Vagina (tissue), 2 donors: ENCODE measurements at regions not wholly inside any gene's neighbourhood (a gene's known extent, or its start where the extent isn't known, plus 50 kb on each side); places are given as distances from the start of the nearest gene placed in this dataset.

Source experiments
- DNase-seq, 2 donors: peaks; one replicate each; pipeline ENCODE4 v3.0.0-alpha.2; 2017; ENCODE audit errors: extremely low spot score in 2 of 2
- H3K27ac ChIP-seq: fragments of 200-600 bp; sonication (generic); one replicate; pipeline ENCODE4 v1.5.1; 2019
- H3K27me3 ChIP-seq: fragments of 200-600 bp; sonication (generic); one replicate; pipeline ENCODE4 v1.5.1; 2019
- H3K36me3 ChIP-seq, 2 donors: fragments of 200-600 bp; sonication (generic); one replicate each; pipeline ENCODE4 v1.5.1; 2017 to 2019
- H3K4me1 ChIP-seq: fragments of 200-600 bp; sonication (generic); one replicate; pipeline ENCODE4 v1.5.1; 2019
- H3K4me3 ChIP-seq, 2 donors: fragments of 200-600 bp; sonication (generic); 1 replicate in 1 of 2; 2 replicates in 1 of 2; pipeline ENCODE4 v1.5.1; 2016 to 2019
- H3K9me3 ChIP-seq: fragments of 200-600 bp; sonication (generic); one replicate; pipeline ENCODE4 v1.5.1; 2019
- CTCF ChIP-seq, 3 experiments: fragments of 450-650 bp in 2 of 3; fragments of 200-600 bp in 1 of 3; sonication (generic) in 1 of 3; IDR thresholded peaks; one replicate each; pipeline ENCODE4 v1.5.1; 2017 to 2019; ENCODE audit warnings: antibody characterized with exemption in 3 of 3, mild to moderate bottlenecking in 2 of 3, moderate library complexity in 2 of 3
- POLR2A ChIP-seq, 2 donors: fragments of 450-650 bp; IDR thresholded peaks; one replicate each; pipeline ENCODE4 v1.6.1; 2017; ENCODE audit warnings: antibody characterized with exemption in 2 of 2, mild to moderate bottlenecking in 2 of 2, moderate library complexity in 2 of 2
- POLR2AphosphoS5 ChIP-seq, 2 donors: sonication (generic); formaldehyde crosslinking; IDR thresholded peaks; one replicate each; pipeline ENCODE4 v1.9.0; 2017; ENCODE audit warnings: antibody characterized with exemption in 2 of 2, mild to moderate bottlenecking in 2 of 2, low read depth in 1 of 2; ENCODE audit not compliant: insufficient read depth in 1 of 2
- intact Hi-C: fragments of 100-400 bp; cut with DNase I; formaldehyde crosslinking; loops from one replicate; pipeline ENCODE4 v1.15.1; 2023

GRCh38 chr15:61318802-61319525 lies 89.9 kb upstream of the RORA start:
- no peaks in the 10 kb centered on the region for H3K9me3 ChIP-seq
- no peak overlapping the region for H3K4me3 ChIP-seq
- intact Hi-C loops = no loop called here
- TF ChIP-seq POLR2AphosphoS5 (IDR thresholded peaks at IDR 0.05; ENCODE audit: insufficient read depth in 1 of 2, low read depth in 1 of 2) (no peak), POLR2A (IDR thresholded peaks at IDR 0.05) (no peak), CTCF (IDR thresholded peaks at IDR 0.05) (no peak)
- H3K27me3 ChIP-seq = no peaks in the 10 kb centered on the region
- no peaks in the 10 kb centered on the region for H3K36me3 ChIP-seq
- no peaks in the 10 kb centered on the region for H3K4me1 ChIP-seq
- H3K27ac ChIP-seq = no peak overlapping the region
- no peak for DNase-seq

GRCh38 chr15:61318301-61318700 lies 89.2 kb upstream of the RORA start:
- no peak for DNase-seq
- Histone ChIP-seq H3K27me3 (no peaks in the 10 kb centered on the region), H3K4me1 (no peaks in the 10 kb centered on the region), H3K4me3 (no peak overlapping the region), H3K36me3 (no peaks in the 10 kb centered on the region), H3K27ac (no peak overlapping the region), H3K9me3 (no peaks in the 10 kb centered on the region)
- intact Hi-C loops = no loop called here
- TF ChIP-seq CTCF (IDR thresholded peaks at IDR 0.05) = no peak

- Histone ChIP-seq H3K4me3 (no peak overlapping the region), H3K4me1 (no peaks in the 10 kb centered on the region), H3K27me3 (no peaks in the 10 kb centered on the region), H3K27ac (no peak overlapping the region), H3K9me3 (no peaks in the 10 kb centered on the region), H3K36me3 (no peaks in the 10 kb centered on the region)
- no peak for TF ChIP-seq CTCF (IDR thresholded peaks at IDR 0.05)
- TF ChIP-seq POLR2AphosphoS5 (IDR thresholded peaks at IDR 0.05; ENCODE audit: insufficient read depth in 1 of 2, low read depth in 1 of 2) = no peak
- no peak for TF ChIP-seq POLR2A (IDR thresholded peaks at IDR 0.05)
- DNase-seq = no peak
- intact Hi-C loops = no loop called here
Measured at GRCh38 chr15:61315471-61315870, 86.4 kb upstream of the RORA start.

- DNase-seq = no peak
- Histone ChIP-seq H3K27me3 (no peaks in the 10 kb centered on the region), H3K4me1 (no peaks in the 10 kb centered on the region), H3K27ac (no peak overlapping the region), H3K4me3 (no peak overlapping the region), H3K9me3 (no peaks in the 10 kb centered on the region), H3K36me3 (no peaks in the 10 kb centered on the region)
- TF ChIP-seq POLR2AphosphoS5 (IDR thresholded peaks at IDR 0.05; ENCODE audit: insufficient read depth in 1 of 2, low read depth in 1 of 2) = no peak
- TF ChIP-seq CTCF (IDR thresholded peaks at IDR 0.05) = no peak
- no peak for TF ChIP-seq POLR2A (IDR thresholded peaks at IDR 0.05)
- intact Hi-C loops = no loop called here
Measured at GRCh38 chr15:61314427-61314826, 85.3 kb upstream of the RORA start.

- H3K4me1 ChIP-seq = no peaks in the 10 kb centered on the region
- TF ChIP-seq CTCF (IDR thresholded peaks at IDR 0.05) (no peak), POLR2A (IDR thresholded peaks at IDR 0.05) (no peak), POLR2AphosphoS5 (IDR thresholded peaks at IDR 0.05; ENCODE audit: insufficient read depth in 1 of 2, low read depth in 1 of 2) (no peak)
- H3K27ac ChIP-seq = no peak overlapping the region
- no peak overlapping the region for H3K4me3 ChIP-seq
- H3K9me3 ChIP-seq = no peaks in the 10 kb centered on the region
- no peak for DNase-seq
- no peaks in the 10 kb centered on the region for H3K27me3 ChIP-seq
- intact Hi-C loops = no loop called here
- no peaks in the 10 kb centered on the region for H3K36me3 ChIP-seq
Measured at GRCh38 chr15:61309617-61310016, 80.5 kb upstream of the RORA start.
